Hepatocyte (in vitro differentiated cells): ENCODE measurements at regions not wholly inside any gene's neighbourhood (a gene's known extent, or its start where the extent isn't known, plus 50 kb on each side); places are given as distances from the start of the nearest gene placed in this dataset.
"Not testable (repeated sequence)": the region's sequence is repeated elsewhere in the genome, so short reads cannot be mapped to it uniquely, and the experiment has no call there.

Source experiments
- DNase-seq: peaks from one replicate; pipeline ENCODE4 v3.0.0-alpha.2; 2016; ENCODE audit warnings: low spot score
- H2AFZ ChIP-seq: fragments of 200-600 bp; sonication (generic); 2 replicates; pipeline ENCODE4 v1.6.0; 2016; ENCODE audit warnings: antibody characterized with exemption, mild to moderate bottlenecking
- H3K27ac ChIP-seq: fragments of 200-600 bp; sonication (generic); 2 replicates; pipeline ENCODE4 v1.5.1; 2016; ENCODE audit warnings: mild to moderate bottlenecking
- H3K27me3 ChIP-seq: fragments of 200-600 bp; sonication (generic); 2 replicates; pipeline ENCODE4 v1.6.1; 2016
- H3K36me3 ChIP-seq: fragments of 200-600 bp; sonication (generic); replicated peaks from 2 replicates; pipeline ENCODE4 v1.5.1; 2016; ENCODE audit warnings: low read depth; ENCODE audit not compliant: insufficient read depth
- H3K4me1 ChIP-seq: fragments of 200-600 bp; sonication (generic); 2 replicates; pipeline ENCODE4 v1.5.1; 2016; ENCODE audit warnings: mild to moderate bottlenecking, moderate library complexity; ENCODE audit not compliant: insufficient read depth
- H3K4me2 ChIP-seq: fragments of 200-600 bp; sonication (generic); 2 replicates; pipeline ENCODE4 v1.6.0; 2016
- H3K4me3 ChIP-seq: fragments of 200-600 bp; sonication (generic); 2 replicates; pipeline ENCODE4 v1.5.1; 2016; ENCODE audit warnings: mild to moderate bottlenecking
- H3K79me2 ChIP-seq: fragments of 200-600 bp; sonication (generic); 2 replicates; pipeline ENCODE4 v1.6.0; 2017; ENCODE audit warnings: mild to moderate bottlenecking
- H3K9me2 ChIP-seq: fragments of 200-600 bp; sonication (generic); replicated peaks from 2 replicates; pipeline ENCODE4 v1.6.0; 2017; ENCODE audit warnings: mild to moderate bottlenecking; ENCODE audit not compliant: insufficient read depth
- H3K9me3 ChIP-seq: fragments of 200-600 bp; sonication (generic); 2 replicates; pipeline ENCODE4 v1.5.1; 2016; ENCODE audit warnings: low read depth, mild to moderate bottlenecking
- H4K20me1 ChIP-seq: fragments of 200-600 bp; sonication (generic); 2 replicates; pipeline ENCODE4 v1.6.0; 2016; ENCODE audit warnings: mild to moderate bottlenecking; ENCODE audit not compliant: insufficient read depth, poor library complexity, severe bottlenecking
- EZH2 ChIP-seq: fragments of 200-600 bp; sonication (generic); IDR thresholded peaks from 2 replicates; pipeline ENCODE4 v1.6.1; 2016; ENCODE audit warnings: antibody characterized with exemption, mild to moderate bottlenecking, borderline replicate concordance
- EZH2phosphoT487 ChIP-seq: fragments of 200-600 bp; sonication (generic); IDR thresholded peaks from one replicate; pipeline ENCODE4 v1.6.1; 2018; ENCODE audit warnings: antibody characterized with exemption, mild to moderate bottlenecking, low read depth, moderate library complexity; ENCODE audit not compliant: unreplicated experiment, severe bottlenecking
- WGBS: methylation state at CpG from one replicate; pipeline ENCODE4 v1.1.6; 2016; ENCODE audit warnings: low lambda C conversion rate; ENCODE audit errors: missing lambda C conversion rate; 5-methylcytosine and 5-hydroxymethylcytosine counted together
- TF ChIP-seq, protein P1 (sequence below): fragments of 200-600 bp; sonication (generic); IDR thresholded peaks from 2 replicates; pipeline ENCODE4 v1.5.1; 2016; ENCODE audit warnings: antibody characterized with exemption, mild to moderate bottlenecking; ENCODE audit not compliant: poor library complexity

DNA sequence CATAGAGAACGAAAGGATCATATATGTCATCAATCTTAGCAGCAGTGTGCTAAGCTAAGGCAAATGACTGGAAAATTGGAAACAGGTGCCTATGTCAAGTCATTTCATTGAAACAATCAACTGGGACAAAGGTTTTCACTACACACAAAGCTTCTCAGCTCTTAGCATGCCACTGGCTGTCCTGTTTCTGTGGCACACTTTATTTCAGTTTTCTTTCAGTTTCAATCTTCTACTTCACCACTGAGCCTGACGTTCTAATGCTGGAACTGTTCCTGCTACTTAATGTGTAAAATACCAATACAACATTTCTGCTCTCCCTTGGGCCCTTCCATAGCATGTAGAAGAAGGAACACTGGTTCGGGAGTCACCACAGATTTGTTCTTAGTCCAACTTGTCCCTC lies 378.3 kb upstream of the FMR1 start:
- no peak overlapping the region for H3K4me2 ChIP-seq
- 59% methylated on average over 3 of the region's 3 CpGs for WGBS
- H3K27ac ChIP-seq = no peak overlapping the region
- DNase-seq = no peak
- H3K9me2 ChIP-seq = no peaks in the 10 kb centered on the region
- no peak overlapping the region for H3K4me3 ChIP-seq
- H4K20me1 ChIP-seq = no peaks in the 10 kb centered on the region
- H3K36me3 ChIP-seq = no peaks in the 10 kb centered on the region
- no peak for TF ChIP-seq EZH2
- no peak for TF ChIP-seq EZH2phosphoT487
- TF ChIP-seq, protein P1, sequence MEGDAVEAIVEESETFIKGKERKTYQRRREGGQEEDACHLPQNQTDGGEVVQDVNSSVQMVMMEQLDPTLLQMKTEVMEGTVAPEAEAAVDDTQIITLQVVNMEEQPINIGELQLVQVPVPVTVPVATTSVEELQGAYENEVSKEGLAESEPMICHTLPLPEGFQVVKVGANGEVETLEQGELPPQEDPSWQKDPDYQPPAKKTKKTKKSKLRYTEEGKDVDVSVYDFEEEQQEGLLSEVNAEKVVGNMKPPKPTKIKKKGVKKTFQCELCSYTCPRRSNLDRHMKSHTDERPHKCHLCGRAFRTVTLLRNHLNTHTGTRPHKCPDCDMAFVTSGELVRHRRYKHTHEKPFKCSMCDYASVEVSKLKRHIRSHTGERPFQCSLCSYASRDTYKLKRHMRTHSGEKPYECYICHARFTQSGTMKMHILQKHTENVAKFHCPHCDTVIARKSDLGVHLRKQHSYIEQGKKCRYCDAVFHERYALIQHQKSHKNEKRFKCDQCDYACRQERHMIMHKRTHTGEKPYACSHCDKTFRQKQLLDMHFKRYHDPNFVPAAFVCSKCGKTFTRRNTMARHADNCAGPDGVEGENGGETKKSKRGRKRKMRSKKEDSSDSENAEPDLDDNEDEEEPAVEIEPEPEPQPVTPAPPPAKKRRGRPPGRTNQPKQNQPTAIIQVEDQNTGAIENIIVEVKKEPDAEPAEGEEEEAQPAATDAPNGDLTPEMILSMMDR = no peak
- H3K4me1 ChIP-seq = no peaks in the 10 kb centered on the region
- H2AFZ ChIP-seq = no peak overlapping the region
- H3K79me2 ChIP-seq = no peaks in the 10 kb centered on the region
- H3K27me3 ChIP-seq = no peaks in the 10 kb centered on the region
- no peaks in the 10 kb centered on the region for H3K9me3 ChIP-seq

DNA sequence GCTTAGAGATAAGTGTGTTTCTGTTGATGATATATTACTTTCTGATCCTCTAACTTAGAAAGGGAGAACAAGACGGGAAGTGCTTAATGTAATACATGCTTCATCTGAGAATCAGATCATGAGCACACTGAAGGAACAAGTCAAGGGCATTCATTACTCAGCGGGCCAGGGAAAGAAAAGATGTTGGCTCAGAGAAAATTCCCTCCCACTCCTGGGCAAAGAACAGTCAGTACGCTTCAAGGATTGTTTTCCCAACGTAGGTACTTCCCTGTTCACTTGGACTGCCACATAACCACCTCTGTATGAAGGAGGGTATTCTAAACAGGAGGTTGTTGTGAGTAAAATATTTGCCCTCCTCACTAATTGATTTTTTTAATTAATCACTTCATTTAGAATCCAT lies 374.5 kb upstream of the FMR1 start:
- H3K9me3 ChIP-seq = no peaks in the 10 kb centered on the region
- no peak overlapping the region for H2AFZ ChIP-seq
- no peak for DNase-seq
- H3K27me3 ChIP-seq = no peaks in the 10 kb centered on the region
- no peak overlapping the region for H3K4me3 ChIP-seq
- no peak overlapping the region for H3K27ac ChIP-seq
- H3K9me2 ChIP-seq = no peaks in the 10 kb centered on the region
- H3K4me2 ChIP-seq = no peak overlapping the region
- TF ChIP-seq, protein P1 = no peak
- no peak for TF ChIP-seq EZH2
- no peak for TF ChIP-seq EZH2phosphoT487
- H3K36me3 ChIP-seq = no peaks in the 10 kb centered on the region
- H4K20me1 ChIP-seq = no peaks in the 10 kb centered on the region
- no peaks in the 10 kb centered on the region for H3K4me1 ChIP-seq
- WGBS = 70% methylated on average over 4 of the region's 4 CpGs
- H3K79me2 ChIP-seq = no peaks in the 10 kb centered on the region

DNA sequence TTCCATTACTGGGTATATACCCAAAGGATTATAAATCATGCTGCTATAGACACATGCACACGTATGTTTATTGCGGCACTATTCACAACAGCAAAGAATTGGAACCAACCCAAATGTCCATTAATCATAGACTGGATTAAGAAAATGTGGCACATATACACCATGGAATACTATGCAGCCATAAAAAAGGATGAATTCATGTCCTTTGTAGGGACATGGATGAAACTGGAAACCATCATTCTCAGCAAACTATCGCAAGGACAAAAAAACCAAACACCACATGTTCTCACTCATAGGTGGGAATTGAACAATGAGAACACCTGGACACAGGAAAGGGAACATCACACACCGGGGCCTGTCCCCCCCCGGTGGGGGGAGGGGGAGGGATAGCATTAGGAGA lies 363.7 kb upstream of the FMR1 start:
- H3K9me3 ChIP-seq, H3K79me2 ChIP-seq, H3K27ac ChIP-seq, H3K9me2 ChIP-seq, DNase-seq, H3K36me3 ChIP-seq, H2AFZ ChIP-seq, H3K4me2 ChIP-seq, H3K4me1 ChIP-seq, H3K4me3 ChIP-seq, H3K27me3 ChIP-seq, H4K20me1 ChIP-seq: not testable (repeated sequence)
- 71% methylated on average over 5 of the region's 5 CpGs for WGBS

DNA sequence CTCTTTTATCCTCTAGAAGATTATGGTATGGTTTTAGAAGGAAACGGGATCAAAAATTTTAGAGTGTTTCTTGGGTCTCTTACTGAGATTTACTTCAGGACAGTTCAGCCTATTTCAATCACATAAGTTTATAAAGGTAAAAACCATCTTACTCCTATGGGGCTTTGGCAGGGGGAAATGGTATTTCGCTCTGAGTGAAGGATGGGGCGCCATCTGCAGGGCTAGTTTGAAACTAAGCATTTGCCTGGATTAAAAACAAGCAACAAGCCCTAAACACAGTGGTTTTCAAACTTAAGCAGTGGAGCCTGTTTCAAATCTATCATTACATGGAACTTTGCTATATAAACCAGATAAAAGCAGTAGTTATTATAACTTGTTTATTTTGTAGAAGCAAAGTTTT lies 361.5 kb upstream of the FMR1 start:
- H2AFZ ChIP-seq = no peak overlapping the region
- DNase-seq = peak; percentile 36
- no peaks in the 10 kb centered on the region for H3K9me3 ChIP-seq
- H3K27ac ChIP-seq = no peak overlapping the region
- peaks cover 4% of the 10 kb centered on the region for H3K9me2 ChIP-seq
- 13% methylated on average over 3 of the region's 3 CpGs for WGBS
- no peak overlapping the region for H3K4me2 ChIP-seq
- H3K27me3 ChIP-seq = no peaks in the 10 kb centered on the region
- H3K36me3 ChIP-seq = no peaks in the 10 kb centered on the region
- H3K79me2 ChIP-seq = no peaks in the 10 kb centered on the region
- no peak overlapping the region for H3K4me3 ChIP-seq
- H4K20me1 ChIP-seq = no peaks in the 10 kb centered on the region
- no peaks in the 10 kb centered on the region for H3K4me1 ChIP-seq
- TF ChIP-seq EZH2phosphoT487 = no peak
- TF ChIP-seq, protein P1 = peak; percentile 46
